ENCODE measurements at regions not wholly inside any gene's neighbourhood (a gene's known extent, or its start where the extent isn't known, plus 50 kb on each side); places are given as distances from the start of the nearest gene placed in this dataset.
"Not testable (repeated sequence)": the region's sequence is repeated elsewhere in the genome, so short reads cannot be mapped to it uniquely, and the experiment has no call there.

GRCh38 chr18:30622635-30623034 lies 419.9 kb downstream of the DSC3 start:
- H3K27ac ChIP-seq (ENCODE audit: low read depth in 2 of 2, low read length in 2 of 2): no peak overlapping the region
- H3K4me3 ChIP-seq (ENCODE audit: low read length in 2 of 2): no peak overlapping the region
- H3K36me3 ChIP-seq (ENCODE audit: control insufficient read depth in 2 of 2, insufficient read depth in 2 of 2, low read length in 2 of 2): no peaks in the 10 kb centered on the region
- no peaks in the 10 kb centered on the region for H3K27me3 ChIP-seq (ENCODE audit: control insufficient read depth in 2 of 2, insufficient read depth in 2 of 2, low read length in 2 of 2)
- H3K9ac ChIP-seq (ENCODE audit: low read depth in 1 of 2, low read length in 2 of 2): no peak overlapping the region
- no peaks in the 10 kb centered on the region for H3K9me3 ChIP-seq (ENCODE audit: control insufficient read depth in 2 of 2, low read length in 2 of 2)
- H3K4me1 ChIP-seq (ENCODE audit: control insufficient read depth in 2 of 2, insufficient read depth in 2 of 2, low read length in 2 of 2): no peaks in the 10 kb centered on the region

GRCh38 chr18:30622104-30622503 lies 420.4 kb downstream of the DSC3 start:
- Histone ChIP-seq H3K4me3 (ENCODE audit: low read length in 2 of 2) (no peak overlapping the region), H3K36me3 (ENCODE audit: control insufficient read depth in 2 of 2, insufficient read depth in 2 of 2, low read length in 2 of 2) (no peaks in the 10 kb centered on the region), H3K27ac (ENCODE audit: low read depth in 2 of 2, low read length in 2 of 2) (no peak overlapping the region), H3K4me1 (ENCODE audit: control insufficient read depth in 2 of 2, insufficient read depth in 2 of 2, low read length in 2 of 2) (no peaks in the 10 kb centered on the region), H3K27me3 (ENCODE audit: control insufficient read depth in 2 of 2, insufficient read depth in 2 of 2, low read length in 2 of 2) (no peaks in the 10 kb centered on the region), H3K9me3 (ENCODE audit: control insufficient read depth in 2 of 2, low read length in 2 of 2) (no peaks in the 10 kb centered on the region), H3K9ac (ENCODE audit: low read depth in 1 of 2, low read length in 2 of 2) (no peak overlapping the region)

- H3K27ac ChIP-seq (ENCODE audit: low read depth in 2 of 2, low read length in 2 of 2): no peak overlapping the region
- no peaks in the 10 kb centered on the region for H3K36me3 ChIP-seq (ENCODE audit: control insufficient read depth in 2 of 2, insufficient read depth in 2 of 2, low read length in 2 of 2)
- H3K9ac ChIP-seq (ENCODE audit: low read depth in 1 of 2, low read length in 2 of 2): no peak overlapping the region
These were observed 424.0 kb downstream of the DSC3 start for GRCh38 chr18:30618567-30618966.

GRCh38 chr18:30616414-30616813 lies 426.1 kb downstream of the DSC3 start:
- H3K36me3 ChIP-seq (ENCODE audit: control insufficient read depth in 2 of 2, insufficient read depth in 2 of 2, low read length in 2 of 2): no peaks in the 10 kb centered on the region
- no peaks in the 10 kb centered on the region for H3K27me3 ChIP-seq (ENCODE audit: control insufficient read depth in 2 of 2, insufficient read depth in 2 of 2, low read length in 2 of 2)
- no peak overlapping the region for H3K4me3 ChIP-seq (ENCODE audit: low read length in 2 of 2)
- no peak overlapping the region for H3K9ac ChIP-seq (ENCODE audit: low read depth in 1 of 2, low read length in 2 of 2)
- no peaks in the 10 kb centered on the region for H3K9me3 ChIP-seq (ENCODE audit: control insufficient read depth in 2 of 2, low read length in 2 of 2)
- no peaks in the 10 kb centered on the region for H3K4me1 ChIP-seq (ENCODE audit: control insufficient read depth in 2 of 2, insufficient read depth in 2 of 2, low read length in 2 of 2)
- H3K27ac ChIP-seq (ENCODE audit: low read depth in 2 of 2, low read length in 2 of 2): no peak overlapping the region

More at GRCh38 chr18:30618567-30618966, 424.0 kb downstream of the DSC3 start:
- no peaks in the 10 kb centered on the region for H3K4me1 ChIP-seq (ENCODE audit: control insufficient read depth in 2 of 2, insufficient read depth in 2 of 2, low read length in 2 of 2)
- no peaks in the 10 kb centered on the region for H3K9me3 ChIP-seq (ENCODE audit: control insufficient read depth in 2 of 2, low read length in 2 of 2)
- no peaks in the 10 kb centered on the region for H3K27me3 ChIP-seq (ENCODE audit: control insufficient read depth in 2 of 2, insufficient read depth in 2 of 2, low read length in 2 of 2)
- no peak overlapping the region for H3K4me3 ChIP-seq (ENCODE audit: low read length in 2 of 2)

- no peaks in the 10 kb centered on the region for H3K4me1 ChIP-seq (ENCODE audit: control insufficient read depth in 2 of 2, insufficient read depth in 2 of 2, low read length in 2 of 2)
These were observed 429.1 kb downstream of the DSC3 start for GRCh38 chr18:30613467-30613801.

GRCh38 chr18:30601541-30601940 lies 441.0 kb downstream of the DSC3 start:
- Histone ChIP-seq H3K9ac (ENCODE audit: low read depth in 1 of 2, low read length in 2 of 2) (no peak overlapping the region), H3K4me3 (ENCODE audit: low read length in 2 of 2) (no peak overlapping the region), H3K9me3 (ENCODE audit: control insufficient read depth in 2 of 2, low read length in 2 of 2) (no peaks in the 10 kb centered on the region), H3K36me3 (ENCODE audit: control insufficient read depth in 2 of 2, insufficient read depth in 2 of 2, low read length in 2 of 2) (no peaks in the 10 kb centered on the region), H3K27me3 (ENCODE audit: control insufficient read depth in 2 of 2, insufficient read depth in 2 of 2, low read length in 2 of 2) (no peaks in the 10 kb centered on the region), H3K4me1 (ENCODE audit: control insufficient read depth in 2 of 2, insufficient read depth in 2 of 2, low read length in 2 of 2) (no peaks in the 10 kb centered on the region), H3K27ac (ENCODE audit: low read depth in 2 of 2, low read length in 2 of 2) (no peak overlapping the region)

More at GRCh38 chr18:30613467-30613801, 429.1 kb downstream of the DSC3 start:
- H3K27ac ChIP-seq (ENCODE audit: low read depth in 2 of 2, low read length in 2 of 2): no peak overlapping the region
- no peaks in the 10 kb centered on the region for H3K9me3 ChIP-seq (ENCODE audit: control insufficient read depth in 2 of 2, low read length in 2 of 2)
- H3K36me3 ChIP-seq (ENCODE audit: control insufficient read depth in 2 of 2, insufficient read depth in 2 of 2, low read length in 2 of 2): no peaks in the 10 kb centered on the region
- H3K4me3 ChIP-seq (ENCODE audit: low read length in 2 of 2): no peak overlapping the region
- H3K27me3 ChIP-seq (ENCODE audit: control insufficient read depth in 2 of 2, insufficient read depth in 2 of 2, low read length in 2 of 2): no peaks in the 10 kb centered on the region
- H3K9ac ChIP-seq (ENCODE audit: low read depth in 1 of 2, low read length in 2 of 2): no peak overlapping the region

- Histone ChIP-seq H3K4me3 (ENCODE audit: low read length in 2 of 2) (no peak overlapping the region), H3K27me3 (ENCODE audit: control insufficient read depth in 2 of 2, insufficient read depth in 2 of 2, low read length in 2 of 2) (no peaks in the 10 kb centered on the region), H3K9ac (ENCODE audit: low read depth in 1 of 2, low read length in 2 of 2) (no peak overlapping the region), H3K9me3 (ENCODE audit: control insufficient read depth in 2 of 2, low read length in 2 of 2) (no peaks in the 10 kb centered on the region), H3K27ac (ENCODE audit: low read depth in 2 of 2, low read length in 2 of 2) (no peak overlapping the region), H3K36me3 (ENCODE audit: control insufficient read depth in 2 of 2, insufficient read depth in 2 of 2, low read length in 2 of 2) (no peaks in the 10 kb centered on the region), H3K4me1 (ENCODE audit: control insufficient read depth in 2 of 2, insufficient read depth in 2 of 2, low read length in 2 of 2) (no peaks in the 10 kb centered on the region)
These were observed 445.3 kb downstream of the DSC3 start for GRCh38 chr18:30597202-30597601.

- H3K27me3 ChIP-seq (ENCODE audit: control insufficient read depth in 2 of 2, insufficient read depth in 2 of 2, low read length in 2 of 2): no peaks in the 10 kb centered on the region
- no peak overlapping the region for H3K9ac ChIP-seq (ENCODE audit: low read depth in 1 of 2, low read length in 2 of 2)
- no peak overlapping the region for H3K4me3 ChIP-seq (ENCODE audit: low read length in 2 of 2)
- no peaks in the 10 kb centered on the region for H3K9me3 ChIP-seq (ENCODE audit: control insufficient read depth in 2 of 2, low read length in 2 of 2)
- no peaks in the 10 kb centered on the region for H3K36me3 ChIP-seq (ENCODE audit: control insufficient read depth in 2 of 2, insufficient read depth in 2 of 2, low read length in 2 of 2)
- H3K4me1 ChIP-seq (ENCODE audit: control insufficient read depth in 2 of 2, insufficient read depth in 2 of 2, low read length in 2 of 2): no peaks in the 10 kb centered on the region
- H3K27ac ChIP-seq (ENCODE audit: low read depth in 2 of 2, low read length in 2 of 2): no peak overlapping the region
These were observed 445.9 kb downstream of the DSC3 start for GRCh38 chr18:30596635-30597034.

- H3K27ac ChIP-seq (ENCODE audit: low read depth in 2 of 2, low read length in 2 of 2): no peak overlapping the region
- no peaks in the 10 kb centered on the region for H3K9me3 ChIP-seq (ENCODE audit: control insufficient read depth in 2 of 2, low read length in 2 of 2)
- H3K9ac ChIP-seq (ENCODE audit: low read depth in 1 of 2, low read length in 2 of 2): no peak overlapping the region
- no peaks in the 10 kb centered on the region for H3K27me3 ChIP-seq (ENCODE audit: control insufficient read depth in 2 of 2, insufficient read depth in 2 of 2, low read length in 2 of 2)
- H3K4me3 ChIP-seq (ENCODE audit: low read length in 2 of 2): no peak overlapping the region
- H3K4me1 ChIP-seq (ENCODE audit: control insufficient read depth in 2 of 2, insufficient read depth in 2 of 2, low read length in 2 of 2): no peaks in the 10 kb centered on the region
- H3K36me3 ChIP-seq (ENCODE audit: control insufficient read depth in 2 of 2, insufficient read depth in 2 of 2, low read length in 2 of 2): no peaks in the 10 kb centered on the region
These were observed 446.6 kb downstream of the DSC3 start for GRCh38 chr18:30595942-30596341.

GRCh38 chr18:30594911-30595310 lies 447.6 kb downstream of the DSC3 start:
- H3K9ac ChIP-seq (ENCODE audit: low read depth in 1 of 2, low read length in 2 of 2); H3K27ac ChIP-seq (ENCODE audit: low read depth in 2 of 2, low read length in 2 of 2); H3K9me3 ChIP-seq (ENCODE audit: control insufficient read depth in 2 of 2, low read length in 2 of 2); H3K4me1 ChIP-seq (ENCODE audit: control insufficient read depth in 2 of 2, insufficient read depth in 2 of 2, low read length in 2 of 2); H3K4me3 ChIP-seq (ENCODE audit: low read length in 2 of 2); H3K27me3 ChIP-seq (ENCODE audit: control insufficient read depth in 2 of 2, insufficient read depth in 2 of 2, low read length in 2 of 2); H3K36me3 ChIP-seq (ENCODE audit: control insufficient read depth in 2 of 2, insufficient read depth in 2 of 2, low read length in 2 of 2): not testable (repeated sequence)

GRCh38 chr18:30591462-30591861 lies 451.1 kb downstream of the DSC3 start:
- Histone ChIP-seq H3K36me3 (ENCODE audit: control insufficient read depth in 2 of 2, insufficient read depth in 2 of 2, low read length in 2 of 2) (no peaks in the 10 kb centered on the region), H3K9ac (ENCODE audit: low read depth in 1 of 2, low read length in 2 of 2) (no peak overlapping the region), H3K27me3 (ENCODE audit: control insufficient read depth in 2 of 2, insufficient read depth in 2 of 2, low read length in 2 of 2) (no peaks in the 10 kb centered on the region), H3K27ac (ENCODE audit: low read depth in 2 of 2, low read length in 2 of 2) (no peak overlapping the region), H3K4me3 (ENCODE audit: low read length in 2 of 2) (no peak overlapping the region), H3K4me1 (ENCODE audit: control insufficient read depth in 2 of 2, insufficient read depth in 2 of 2, low read length in 2 of 2) (no peaks in the 10 kb centered on the region), H3K9me3 (ENCODE audit: control insufficient read depth in 2 of 2, low read length in 2 of 2) (no peaks in the 10 kb centered on the region)

All from mucosa of rectum (tissue), 2 donors.